GM10248 (cell line): ENCODE measurements at regions not wholly inside any gene's neighbourhood (a gene's known extent, or its start where the extent isn't known, plus 50 kb on each side); places are given as distances from the start of the nearest gene placed in this dataset.

Experiments used
- CTCF ChIA-PET: fragments of 300-600 bp; sonication (Branson Sonifier 250); formaldehyde crosslinking; extraction: SDS; loops from one replicate; lab custom pipeline; 2021; ENCODE audit warnings: antibody characterized with exemption; lab: Yijun Ruan, JAX
- POLR2A ChIA-PET: fragments of 350-650 bp; sonication (Branson Sonifier 250); formaldehyde crosslinking; extraction: SDS; loops from one replicate; lab custom pipeline; 2020; ENCODE audit warnings: antibody characterized with exemption; lab: Yijun Ruan, JAX
- DNase-seq: peaks from one replicate; pipeline ENCODE4 v3.0.0; 2012; ENCODE audit errors: extremely low spot score
- TF ChIP-seq, protein P1 (sequence below): IDR thresholded peaks from 2 replicates; pipeline ENCODE4 v1.5.1; 2012; ENCODE audit warnings: mild to moderate bottlenecking, low read depth; ENCODE audit errors: extremely low read depth, missing control alignments, control extremely low read depth

DNA sequence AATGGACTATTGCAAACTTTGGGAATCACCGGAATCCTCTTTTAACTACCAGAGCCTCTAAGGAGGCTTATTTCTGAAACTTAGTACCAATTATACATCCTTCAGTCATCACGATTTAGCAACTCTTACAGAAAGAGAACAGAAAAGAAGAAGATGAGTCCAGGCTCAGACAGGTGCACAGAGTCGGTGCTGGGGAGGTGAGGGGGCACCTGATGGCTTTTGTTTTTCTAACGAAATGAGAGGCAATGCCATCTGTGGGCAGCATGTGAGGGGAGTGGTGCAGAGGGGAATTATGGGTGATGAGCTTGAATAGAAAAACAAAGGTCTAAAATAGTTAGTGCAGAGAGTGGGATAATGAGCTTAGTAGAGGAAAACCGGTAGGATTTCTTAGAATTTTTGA, 522.6 kb downstream of the CMPK2 start:
- POLR2A ChIA-PET, result no interaction called here
- TF ChIP-seq, protein P1, sequence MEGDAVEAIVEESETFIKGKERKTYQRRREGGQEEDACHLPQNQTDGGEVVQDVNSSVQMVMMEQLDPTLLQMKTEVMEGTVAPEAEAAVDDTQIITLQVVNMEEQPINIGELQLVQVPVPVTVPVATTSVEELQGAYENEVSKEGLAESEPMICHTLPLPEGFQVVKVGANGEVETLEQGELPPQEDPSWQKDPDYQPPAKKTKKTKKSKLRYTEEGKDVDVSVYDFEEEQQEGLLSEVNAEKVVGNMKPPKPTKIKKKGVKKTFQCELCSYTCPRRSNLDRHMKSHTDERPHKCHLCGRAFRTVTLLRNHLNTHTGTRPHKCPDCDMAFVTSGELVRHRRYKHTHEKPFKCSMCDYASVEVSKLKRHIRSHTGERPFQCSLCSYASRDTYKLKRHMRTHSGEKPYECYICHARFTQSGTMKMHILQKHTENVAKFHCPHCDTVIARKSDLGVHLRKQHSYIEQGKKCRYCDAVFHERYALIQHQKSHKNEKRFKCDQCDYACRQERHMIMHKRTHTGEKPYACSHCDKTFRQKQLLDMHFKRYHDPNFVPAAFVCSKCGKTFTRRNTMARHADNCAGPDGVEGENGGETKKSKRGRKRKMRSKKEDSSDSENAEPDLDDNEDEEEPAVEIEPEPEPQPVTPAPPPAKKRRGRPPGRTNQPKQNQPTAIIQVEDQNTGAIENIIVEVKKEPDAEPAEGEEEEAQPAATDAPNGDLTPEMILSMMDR, result no peak

GRCh38 chr2:6352247-6352646, 513.5 kb downstream of the CMPK2 start:
- DNase-seq, result peak; percentile 52
- TF ChIP-seq, protein P1, result no peak
- CTCF ChIA-PET, result interaction anchor here (1.4 kb wide), 2 partner anchors 14 to 39 kb away, joined by 3 read pairs; no protein-coding TSS in a partner anchor
- POLR2A ChIA-PET, result no interaction called here

More for the DNA sequence above, 522.6 kb downstream of the CMPK2 start:
- CTCF ChIA-PET, result interaction anchor here (3.3 kb wide), 1 partner anchor 10 kb away, joined by 15 read pairs; no protein-coding TSS in a partner anchor
- DNase-seq, result no peak

DNA sequence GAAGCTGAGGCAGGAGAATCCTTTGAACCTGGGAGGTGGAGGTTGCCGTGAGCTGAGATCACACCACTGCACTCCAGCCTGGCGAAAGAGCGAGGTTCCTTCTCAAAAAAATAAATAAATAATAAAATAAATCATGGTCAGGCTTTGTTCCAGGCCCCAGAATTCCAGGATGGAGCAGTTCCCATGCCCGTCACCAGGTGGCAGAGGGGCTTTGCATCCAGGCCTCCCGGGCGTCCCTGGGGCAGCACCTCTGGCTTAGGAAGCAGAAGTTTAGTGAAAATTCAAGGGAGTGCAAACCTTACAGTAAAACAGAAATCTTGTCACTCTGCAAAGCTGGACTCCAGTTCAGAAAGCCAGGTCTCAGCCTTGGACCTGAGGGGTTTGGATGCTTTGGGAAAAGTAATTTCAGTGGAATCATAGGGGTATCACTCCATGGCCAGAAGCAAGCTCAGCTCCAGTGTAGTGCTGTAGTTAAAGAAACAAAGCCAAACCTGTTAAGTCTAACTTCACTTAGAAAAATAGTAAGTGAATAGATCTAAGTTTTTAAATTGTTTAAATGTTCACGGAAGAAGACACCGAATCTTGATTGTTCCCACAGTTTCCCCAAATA, 512.7 kb downstream of the CMPK2 start:
- POLR2A ChIA-PET, result no interaction called here
- TF ChIP-seq, protein P1, result no peak
- CTCF ChIA-PET, result interaction anchor here (0.9 to 1.4 kb wide), 4 partner anchors 9 to 40 kb away, joined by 3 read pairs; no protein-coding TSS in a partner anchor
- no peak for DNase-seq

DNA sequence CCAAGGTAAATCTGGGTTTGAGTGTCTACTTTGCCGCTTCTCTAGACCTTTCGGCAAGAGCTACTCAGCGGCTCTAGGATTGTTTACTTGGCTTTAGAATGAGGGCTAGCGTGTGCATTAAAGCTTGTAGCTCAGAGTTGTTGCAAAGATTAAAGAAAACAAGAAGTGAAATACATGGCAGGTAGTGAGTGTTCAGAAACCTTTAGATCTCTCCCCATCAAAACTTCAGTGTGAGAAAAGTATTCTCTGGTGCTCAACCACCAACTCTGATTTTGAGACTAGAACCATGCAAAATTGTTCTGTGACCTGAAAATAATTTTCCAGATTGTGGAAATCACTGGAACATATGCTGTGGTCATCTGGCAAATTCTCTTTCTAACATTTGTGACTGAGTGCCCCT, 512.0 kb downstream of the CMPK2 start:
- ChIA-PET CTCF (interaction anchor here (0.9 to 1.0 kb wide), 2 partner anchors 9 to 10 kb away, joined by 3 read pairs; no protein-coding TSS in a partner anchor), POLR2A (no interaction called here)
- DNase-seq, result peak; percentile 64
- TF ChIP-seq, protein P1, result no peak

DNA sequence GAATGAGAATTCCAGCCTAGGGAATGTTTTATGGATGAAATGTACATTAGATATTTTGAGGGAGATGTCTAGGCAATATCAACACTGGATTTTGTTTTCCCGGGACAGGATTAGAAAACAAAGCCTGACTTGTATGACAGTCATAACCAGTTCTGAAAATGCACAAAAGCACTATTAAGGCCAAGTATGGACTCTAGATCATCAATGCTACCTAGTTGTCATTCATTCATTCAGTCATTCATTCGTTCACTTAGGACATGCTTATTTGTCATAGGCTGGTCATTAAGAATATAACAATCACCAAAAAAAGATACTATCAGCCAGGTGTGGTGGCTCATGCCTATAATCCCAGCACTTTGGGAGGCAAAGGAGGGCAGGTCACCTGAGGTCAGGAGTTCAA, 511.2 kb downstream of the CMPK2 start:
- POLR2A ChIA-PET, result no interaction called here
- CTCF ChIA-PET, result no interaction called here
- TF ChIP-seq, protein P1, result no peak
- DNase-seq, result no peak

- no peak for DNase-seq
- ChIA-PET CTCF (interaction anchor here (1.5 kb wide), 1 partner anchor 17 kb away, joined by 4 read pairs; no protein-coding TSS in a partner anchor), POLR2A (no interaction called here)
- TF ChIP-seq, protein P1, result peak; percentile 10
Observed at GRCh38 chr2:6355886-6356761, 509.6 kb downstream of the CMPK2 start.
